ENCODE measurements at regions not wholly inside any gene's neighbourhood (a gene's known extent, or its start where the extent isn't known, plus 50 kb on each side); places are given as distances from the start of the nearest gene placed in this dataset.

GRCh38 chr14:32012062-32012461 lies 65.0 kb upstream of the ARHGAP5 start:
- H3K27ac ChIP-seq (ENCODE audit: low read depth, low read length), result no peak overlapping the region

GRCh38 chr14:32012571-32012970 lies 64.5 kb upstream of the ARHGAP5 start:
- H3K27ac ChIP-seq (ENCODE audit: low read depth, low read length), result no peak overlapping the region
- 67 to 80% (median 79%) methylated on average over 1 of the region's 1 CpG for WGBS, 3 donors

- H3K27ac ChIP-seq (ENCODE audit: low read depth, low read length), result no peak overlapping the region
- 75 to 85% (median 85%) methylated on average over 6 of the region's 6 CpGs for WGBS, 3 donors
Observed at GRCh38 chr14:32013083-32013482, 64.0 kb upstream of the ARHGAP5 start.

- WGBS, 3 donors, result 72 to 92% (median 74%) methylated on average over 1 of the region's 1 CpG
- H3K27ac ChIP-seq (ENCODE audit: low read depth, low read length), result no peak overlapping the region
Observed at GRCh38 chr14:32014057-32014456, 63.0 kb upstream of the ARHGAP5 start.

GRCh38 chr14:32014498-32014897 lies 62.6 kb upstream of the ARHGAP5 start:
- WGBS, 3 donors, result 77 to 88% (median 82%) methylated on average over 4 of the region's 4 CpGs
- no peak overlapping the region for H3K27ac ChIP-seq (ENCODE audit: low read depth, low read length)

GRCh38 chr14:32015166-32015565 lies 61.9 kb upstream of the ARHGAP5 start:
- 91 to 95% (median 93%) methylated on average over 4 of the region's 4 CpGs for WGBS, 3 donors
- H3K27ac ChIP-seq (ENCODE audit: low read depth, low read length), result no peak overlapping the region

GRCh38 chr14:32017587-32017986 lies 59.5 kb upstream of the ARHGAP5 start:
- H3K27ac ChIP-seq (ENCODE audit: low read depth, low read length), result no peak overlapping the region

GRCh38 chr14:32018391-32019092 lies 58.6 kb upstream of the ARHGAP5 start:
- WGBS, 3 donors, result 45 to 67% (median 65%) methylated on average over 3 of the region's 3 CpGs
- H3K27ac ChIP-seq (ENCODE audit: low read depth, low read length), result no peak overlapping the region

GRCh38 chr14:32019276-32019675 lies 57.8 kb upstream of the ARHGAP5 start:
- 44 to 63% (median 63%) methylated on average over 7 of the region's 7 CpGs for WGBS, 3 donors
- H3K27ac ChIP-seq (ENCODE audit: low read depth, low read length), result no peak overlapping the region

GRCh38 chr14:32020882-32021281 lies 56.2 kb upstream of the ARHGAP5 start:
- H3K27ac ChIP-seq (ENCODE audit: low read depth, low read length), result no peak overlapping the region
- WGBS, 3 donors, result 82 to 96% (median 95%) methylated on average over 4 of the region's 4 CpGs

- H3K27ac ChIP-seq (ENCODE audit: low read depth, low read length), result no peak overlapping the region
- 76 to 96% (median 95%) methylated on average over 3 of the region's 3 CpGs for WGBS, 3 donors
Observed at GRCh38 chr14:32021341-32021740, 55.8 kb upstream of the ARHGAP5 start.

- WGBS, 3 donors, result 92 to 95% (median 93%) methylated on average over 4 of the region's 4 CpGs
- H3K27ac ChIP-seq (ENCODE audit: low read depth, low read length), result no peak overlapping the region
Observed at GRCh38 chr14:32022525-32022924, 54.6 kb upstream of the ARHGAP5 start.

- WGBS, 3 donors, result 74 to 84% (median 78%) methylated on average over 3 of the region's 3 CpGs
Observed at GRCh38 chr14:32022938-32023466, 54.1 kb upstream of the ARHGAP5 start.

GRCh38 chr14:32023540-32023939 lies 53.6 kb upstream of the ARHGAP5 start:
- 91 to 94% (median 93%) methylated on average over 3 of the region's 3 CpGs for WGBS, 3 donors
- H3K27ac ChIP-seq (ENCODE audit: low read depth, low read length), result no peak overlapping the region

More at GRCh38 chr14:32022938-32023466, 54.1 kb upstream of the ARHGAP5 start:
- no peak overlapping the region for H3K27ac ChIP-seq (ENCODE audit: low read depth, low read length)

- WGBS, 3 donors, result 64 to 93% (median 91%) methylated on average over 5 of the region's 5 CpGs
- no peak overlapping the region for H3K27ac ChIP-seq (ENCODE audit: low read depth, low read length)
Observed at GRCh38 chr14:32027255-32027939, 49.7 kb upstream of the ARHGAP5 start.

Measured in adipose tissue (tissue), 3 donors.